ENCODE measurements at regions not wholly inside any gene's neighbourhood (a gene's known extent, or its start where the extent isn't known, plus 50 kb on each side); places are given as distances from the start of the nearest gene placed in this dataset.

DNA sequence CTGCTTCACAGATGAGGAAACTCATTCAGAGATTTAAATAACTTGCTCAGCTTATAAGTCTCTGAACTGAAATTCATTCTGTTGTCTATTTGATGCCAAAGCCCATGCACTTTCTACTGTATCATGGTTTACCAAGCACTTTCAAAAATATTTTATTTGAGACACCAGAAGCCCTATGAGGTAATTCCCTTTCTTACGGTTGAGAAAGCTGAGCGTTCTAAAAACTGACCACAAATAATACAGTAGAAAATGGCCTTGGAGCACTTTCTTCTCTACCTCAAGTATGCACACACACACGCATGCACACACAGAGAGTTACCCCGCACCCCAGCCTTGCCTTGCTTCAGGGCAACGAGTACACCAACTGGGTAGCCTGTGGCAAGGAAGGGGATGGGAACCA is 228.5 kb downstream of the RFC3 start:
- no peak for DNase-seq

DNA sequence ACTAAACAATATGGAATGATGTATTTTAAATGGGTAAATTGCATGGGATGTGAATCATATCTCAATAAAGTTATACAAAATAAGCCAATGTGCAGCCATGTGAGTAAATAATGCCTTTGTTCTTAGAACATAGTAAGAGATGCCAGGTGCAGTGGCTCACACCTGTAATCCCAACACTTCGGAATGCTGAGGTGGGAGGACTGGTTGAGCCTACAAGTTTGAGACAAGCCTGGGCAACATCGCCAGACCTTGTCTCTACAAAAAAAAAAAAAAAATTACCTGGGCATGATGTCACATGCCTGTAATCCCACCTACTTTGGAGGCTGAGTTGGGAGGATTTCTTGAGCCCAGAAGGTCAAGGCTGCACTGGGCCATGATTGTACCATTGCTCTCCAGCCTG is 230.7 kb downstream of the RFC3 start:
- DNase-seq: no peak

DNA sequence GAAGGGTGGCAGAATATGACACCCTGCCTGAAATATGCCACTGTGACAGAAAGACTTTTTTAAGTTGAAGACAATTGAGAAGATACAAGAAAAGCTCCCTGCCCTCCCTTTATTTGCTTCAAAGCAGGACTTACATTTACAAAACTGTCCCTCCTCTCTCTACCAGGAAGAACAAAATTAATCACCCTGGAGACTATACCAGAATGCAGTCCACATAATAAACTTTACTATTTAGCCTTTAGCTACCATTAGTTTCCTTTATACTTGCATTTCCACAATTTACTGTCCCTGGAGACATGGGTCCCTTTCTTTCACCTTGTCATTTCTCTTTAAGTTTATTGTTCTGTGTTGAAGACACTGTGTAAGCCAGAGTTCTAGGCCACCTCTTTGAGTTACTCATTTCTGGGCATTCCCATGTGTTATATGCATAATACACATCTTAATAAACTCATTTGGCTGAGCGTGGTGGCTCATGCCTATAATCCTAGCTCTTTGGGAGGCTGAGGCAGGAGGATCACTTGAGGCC is 238.8 kb downstream of the RFC3 start:
- DNase-seq: no peak

DNA sequence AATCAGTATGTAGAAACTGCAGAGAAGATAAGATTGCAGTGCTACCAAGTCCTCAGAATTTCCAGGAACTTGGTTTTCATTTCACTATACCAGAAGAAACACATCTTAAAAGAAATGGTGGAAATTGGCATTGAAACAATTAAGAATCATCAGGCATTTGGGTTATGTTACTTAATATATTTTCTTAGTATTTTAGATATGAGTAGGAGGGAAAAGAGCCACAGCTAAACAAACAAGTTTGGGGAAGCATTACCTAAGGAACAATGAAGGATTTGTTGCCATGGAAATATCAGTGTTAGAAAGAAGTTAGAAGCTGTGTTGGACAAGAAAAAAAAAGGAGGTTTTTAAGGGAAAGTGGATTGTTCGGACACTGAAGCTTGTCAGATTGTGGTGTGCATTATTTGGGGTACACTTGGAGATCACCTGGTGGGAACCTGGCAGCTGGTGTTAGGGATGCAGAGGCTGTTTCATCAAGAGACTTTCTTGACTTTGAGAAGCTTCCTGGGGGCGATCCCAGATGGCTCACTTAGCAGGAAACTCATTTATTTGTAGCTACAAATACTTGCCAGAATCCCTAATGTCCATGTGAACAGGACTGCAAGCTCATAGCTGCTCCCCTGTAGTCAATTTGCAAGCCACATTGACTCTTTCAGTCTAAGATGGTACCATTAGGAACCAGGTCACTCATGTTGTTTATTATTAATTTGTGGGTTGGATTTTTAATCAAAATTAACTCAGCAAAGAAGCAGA is 246.7 kb downstream of the RFC3 start:
- DNase-seq: no peak

DNA sequence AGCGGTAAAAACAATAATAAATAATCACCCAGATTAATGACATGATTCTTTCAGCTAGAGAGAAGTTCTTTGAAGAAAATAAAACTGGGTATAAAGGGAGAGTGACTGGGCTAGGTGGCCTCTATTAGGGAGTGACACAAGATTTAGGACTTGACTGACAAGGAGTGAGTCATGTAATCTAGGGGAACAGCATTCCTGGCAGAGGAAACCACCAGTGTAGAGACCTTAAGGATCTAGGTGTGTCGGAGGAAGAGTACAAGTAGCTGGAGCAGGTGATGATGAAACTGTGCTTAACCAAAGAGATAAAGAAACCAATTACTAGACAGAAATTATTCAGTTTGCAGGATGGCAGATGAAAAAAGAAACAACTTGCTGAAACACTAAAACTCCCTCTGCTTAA is 248.0 kb downstream of the RFC3 start:
- no peak for DNase-seq

DNA sequence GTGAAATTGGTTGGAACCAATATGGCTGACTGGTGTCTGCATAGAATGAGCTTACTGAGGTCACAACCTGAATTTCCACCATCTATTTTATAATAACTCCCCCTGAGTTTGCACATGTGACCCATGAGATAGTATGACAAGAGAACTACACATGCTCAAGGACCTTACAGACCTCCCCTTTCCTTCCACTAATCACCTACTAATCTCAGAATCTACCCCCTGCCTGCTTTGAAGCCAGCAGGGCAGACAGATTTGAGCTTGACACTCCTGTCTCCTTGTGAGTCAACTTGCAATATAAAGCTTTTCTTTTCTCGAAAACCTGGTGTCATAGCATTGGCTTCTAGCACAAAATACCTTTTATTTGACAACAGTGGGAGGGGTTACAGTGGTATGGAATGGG is 248.4 kb downstream of the RFC3 start:
- no peak for DNase-seq

DNA sequence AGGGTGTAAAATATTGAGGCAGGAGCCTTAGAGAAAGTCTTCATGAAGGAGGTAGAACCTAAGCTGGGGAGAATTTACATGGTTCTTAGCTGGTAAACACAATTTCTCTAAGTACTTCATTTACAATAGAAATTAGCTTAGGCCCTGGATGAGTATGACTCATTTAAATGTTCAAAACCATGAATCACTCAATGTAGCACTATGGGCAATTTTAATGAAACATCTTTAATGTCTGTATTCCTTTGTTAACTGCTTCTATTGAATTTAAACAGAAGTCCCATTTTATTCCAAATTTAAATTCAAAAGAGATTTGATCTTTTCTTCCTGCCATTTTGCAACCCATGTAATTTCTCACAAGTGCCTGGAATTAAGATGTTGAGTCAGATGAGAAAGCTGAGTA is 252.1 kb downstream of the RFC3 start:
- DNase-seq: no peak

DNA sequence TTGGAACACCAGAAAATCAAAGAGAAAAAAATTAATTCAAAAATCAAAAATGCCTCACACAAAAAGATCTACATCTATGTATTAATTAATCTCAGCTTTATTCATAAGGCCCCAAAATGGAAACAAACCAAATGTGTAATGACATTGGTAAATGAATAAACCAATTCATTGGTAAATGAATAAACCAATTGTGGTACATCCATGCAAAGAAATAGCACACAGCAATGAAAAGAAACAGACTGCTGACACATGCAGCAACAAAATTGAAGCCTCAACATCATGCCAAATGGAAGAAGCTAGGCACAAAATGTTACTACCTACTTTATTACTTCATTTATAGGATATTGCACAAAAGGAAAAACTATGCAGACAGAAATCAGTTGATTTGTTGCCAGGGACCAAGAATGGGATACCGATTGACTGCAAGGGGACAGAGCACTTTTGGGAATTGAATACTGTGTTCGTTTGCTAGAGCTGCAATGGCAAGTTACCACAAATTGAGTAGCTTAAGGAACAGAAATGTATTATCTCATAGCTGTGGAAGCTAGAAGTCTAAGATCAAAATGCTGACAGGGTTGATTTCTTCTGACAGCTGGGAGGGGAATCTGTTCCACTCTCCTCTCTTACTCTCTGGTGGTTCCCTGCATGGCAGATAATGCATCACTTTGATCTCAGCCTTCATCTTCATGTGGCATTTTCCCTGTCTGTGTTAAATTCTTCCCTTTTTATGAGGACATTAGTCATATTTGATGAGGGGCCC is 252.8 kb downstream of the RFC3 start:
- no peak for DNase-seq

DNA sequence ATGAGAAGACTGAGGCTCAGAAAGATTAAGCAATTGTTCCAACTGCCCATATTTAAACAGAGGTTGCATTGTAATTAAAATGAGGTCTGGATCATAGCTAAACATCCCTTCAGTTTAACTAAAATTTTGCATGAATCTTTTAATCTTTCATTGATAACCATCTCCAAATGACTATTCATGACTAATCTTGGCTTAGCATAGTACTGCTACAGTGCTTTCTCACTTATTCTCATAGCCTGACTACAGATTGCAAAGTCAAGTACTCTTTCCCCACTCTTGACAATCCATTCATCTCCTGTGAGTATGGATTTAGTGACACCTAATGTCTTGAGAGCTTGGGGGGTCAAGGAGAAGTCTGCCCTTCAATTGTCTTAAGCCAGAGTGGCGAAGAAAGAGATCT is 258.4 kb downstream of the RFC3 start:
- DNase-seq: no peak

DNA sequence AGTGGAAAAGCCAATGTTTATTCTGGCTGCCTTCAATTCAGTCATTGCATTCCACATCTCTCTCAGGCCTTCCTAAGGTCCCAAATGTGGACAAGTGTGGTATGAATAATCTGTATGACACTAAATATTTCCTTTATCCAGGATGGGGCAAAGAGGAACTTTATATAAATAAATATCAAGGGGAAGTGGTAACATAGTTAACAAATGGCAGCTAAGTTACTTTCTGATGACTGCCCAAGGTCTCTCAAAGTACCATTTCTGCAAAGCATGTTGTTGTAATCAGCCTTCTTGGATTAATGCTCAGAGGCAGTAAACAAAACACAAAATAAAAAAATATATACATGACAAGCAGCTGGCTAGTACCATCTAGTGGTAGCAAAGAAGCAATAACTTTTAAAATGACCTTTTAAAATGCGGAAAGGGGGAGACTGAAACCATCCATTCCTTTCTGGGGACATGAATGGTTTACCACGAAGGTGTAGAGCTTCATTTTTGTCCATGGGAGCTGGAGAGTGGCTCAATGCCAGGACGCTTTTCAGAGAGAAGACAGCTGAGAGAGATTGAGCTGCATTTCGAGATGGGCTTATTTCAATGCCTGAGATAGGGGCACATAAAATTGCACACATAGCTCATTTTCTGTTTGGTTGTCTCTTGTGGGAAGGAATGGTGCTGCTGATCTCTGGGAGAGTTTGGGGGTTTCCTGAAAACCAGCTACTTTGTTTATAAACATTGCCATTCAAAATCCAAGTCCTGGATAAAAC is 259.2 kb downstream of the RFC3 start:
- DNase-seq: no peak

DNA sequence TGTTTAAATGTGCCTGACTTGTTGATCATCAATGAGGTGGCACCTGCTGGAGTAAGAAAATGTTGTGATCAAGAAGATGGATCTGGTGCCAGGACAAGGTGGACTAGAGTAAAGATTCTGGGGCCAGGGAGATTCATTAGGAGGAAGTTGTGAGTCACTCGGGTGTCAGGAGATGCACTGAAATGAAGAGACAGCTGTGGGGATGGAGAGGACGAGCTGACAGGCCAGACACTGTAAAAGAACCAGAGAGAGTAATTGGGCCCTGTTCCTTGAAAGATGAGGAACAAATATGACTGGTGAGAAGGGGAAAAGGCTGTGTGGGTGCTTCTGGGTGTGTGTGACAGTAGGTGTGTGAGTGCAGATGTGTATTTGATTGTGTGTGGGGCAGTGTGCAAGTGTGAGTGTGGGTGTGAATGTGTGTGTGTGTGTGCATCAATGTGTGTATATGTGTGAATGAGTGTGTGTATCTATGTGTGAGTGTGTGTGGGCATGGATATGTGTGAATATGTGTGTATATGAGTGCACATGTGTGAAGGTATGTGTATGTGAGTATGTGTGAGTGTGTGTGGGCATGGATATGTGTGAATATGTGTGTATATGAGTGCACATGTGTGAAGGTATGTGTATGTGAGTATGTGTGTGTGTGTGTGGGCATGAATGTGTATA is 260.5 kb downstream of the RFC3 start:
- DNase-seq: no peak

DNA sequence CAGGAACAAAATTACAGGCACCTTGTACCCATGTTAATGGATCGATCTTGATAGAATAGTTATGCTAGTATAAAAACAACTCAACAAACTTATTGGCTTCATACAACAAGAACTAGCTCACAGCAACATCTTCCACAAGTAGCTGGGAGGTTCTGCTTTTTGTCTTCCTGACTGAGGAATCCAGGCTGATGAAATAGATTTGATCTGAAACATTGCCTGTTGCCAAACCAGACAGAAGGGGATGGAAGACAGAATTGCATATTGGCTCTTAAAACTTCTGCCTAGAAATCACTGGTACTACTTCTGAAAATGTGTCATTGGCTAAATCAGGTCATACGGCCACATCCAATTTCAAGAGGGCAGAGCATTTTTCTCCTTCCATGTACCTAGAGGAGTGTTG is 267.3 kb downstream of the RFC3 start:
- no peak for DNase-seq

DNA sequence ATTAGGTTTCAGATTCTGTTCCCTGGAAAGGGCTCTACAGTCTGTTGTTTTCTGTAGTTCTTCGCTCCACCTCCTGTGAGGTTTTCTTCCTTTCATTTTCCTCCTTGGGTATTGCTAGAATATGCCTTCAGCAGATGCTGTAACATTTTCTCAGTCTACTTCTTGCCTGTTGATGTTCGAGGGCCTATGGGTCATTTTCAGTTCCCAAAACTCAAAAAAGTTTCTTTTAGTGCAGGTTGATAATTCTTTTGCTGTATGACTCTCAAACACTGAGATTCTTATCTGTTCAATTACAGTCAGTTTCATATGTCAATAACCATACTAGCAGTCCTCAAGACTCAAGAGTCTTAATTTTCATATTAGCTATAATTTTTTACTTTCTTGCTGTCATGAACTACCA is 268.3 kb downstream of the RFC3 start:
- no peak for DNase-seq

DNA sequence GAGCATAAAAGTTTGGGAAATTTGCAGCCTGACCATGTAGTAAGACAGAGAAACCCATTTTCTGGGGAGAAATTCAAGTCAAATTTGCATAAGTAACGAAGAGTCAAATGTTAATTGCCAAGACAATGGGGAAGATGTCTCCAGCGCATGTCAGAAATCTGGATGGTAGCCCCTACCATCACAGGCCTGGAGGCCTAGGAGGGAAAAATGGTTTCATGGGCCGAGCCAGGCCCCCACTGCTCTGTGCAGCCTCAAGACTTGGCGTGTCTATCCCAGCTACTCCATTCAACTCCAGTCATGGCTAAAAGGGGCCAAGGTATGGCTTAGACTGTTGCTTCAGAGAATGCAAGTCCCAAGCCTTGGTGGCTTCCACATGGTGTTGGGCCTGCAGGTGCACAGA is 269.8 kb downstream of the RFC3 start:
- no peak for DNase-seq

DNA sequence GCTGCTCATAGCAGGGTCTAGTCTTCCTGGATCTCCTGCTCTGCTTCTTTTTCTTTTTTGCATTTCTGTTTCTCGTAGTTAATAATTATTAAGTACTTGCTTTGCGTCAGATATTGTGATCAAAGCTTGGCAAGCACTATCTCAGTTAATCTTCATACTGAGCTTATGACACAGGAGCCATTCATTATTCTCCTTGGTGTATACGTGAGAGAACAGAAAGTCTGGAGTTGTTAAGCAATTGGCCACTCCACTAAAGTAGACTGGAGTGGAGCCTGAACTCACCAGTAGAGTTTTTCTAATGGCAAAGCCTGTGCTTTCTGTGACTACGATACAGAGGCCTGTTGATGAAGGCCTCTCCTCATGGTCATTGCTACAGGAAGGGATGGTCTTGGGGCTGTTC is 285.9 kb downstream of the RFC3 start:
- no peak for DNase-seq

DNA sequence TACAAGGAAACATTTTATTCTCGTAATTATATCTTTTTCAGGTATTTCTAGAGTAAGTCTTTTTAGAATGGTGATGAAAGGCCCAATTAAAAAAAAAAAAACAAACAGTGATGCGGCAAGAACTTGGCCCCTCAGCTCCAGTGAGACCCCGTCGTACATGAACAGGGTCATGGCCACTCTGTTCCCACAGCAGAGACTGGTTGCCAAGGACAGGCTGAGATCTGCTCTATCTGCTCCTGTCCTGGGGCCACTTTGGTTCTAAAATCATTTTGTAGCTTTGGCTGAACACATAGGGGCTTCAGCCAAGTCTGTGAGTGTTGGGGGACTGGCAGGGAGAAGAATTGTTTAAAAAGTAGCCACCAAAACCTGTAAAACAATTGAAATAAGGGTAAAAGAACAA is 286.9 kb downstream of the RFC3 start:
- DNase-seq: no peak

DNA sequence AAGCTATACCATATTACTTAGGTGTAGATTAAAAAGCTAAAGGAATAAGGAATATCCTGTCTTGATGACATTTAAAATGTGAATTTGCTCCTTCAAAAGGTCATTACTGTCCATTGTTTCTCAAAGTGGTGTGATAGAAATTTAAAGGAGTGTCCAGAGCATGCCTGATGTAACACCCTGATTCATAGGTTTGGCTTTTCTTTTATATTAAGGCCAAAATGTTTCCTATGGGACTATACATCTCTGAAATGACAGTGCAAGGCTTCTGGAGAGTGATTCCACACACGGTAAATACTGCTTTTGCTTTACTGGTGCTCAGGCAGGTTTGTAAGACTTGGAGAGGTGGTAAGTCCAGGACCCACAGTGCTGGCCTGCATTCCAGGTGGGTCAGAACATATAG is 289.9 kb downstream of the RFC3 start:
- no peak for DNase-seq

DNA sequence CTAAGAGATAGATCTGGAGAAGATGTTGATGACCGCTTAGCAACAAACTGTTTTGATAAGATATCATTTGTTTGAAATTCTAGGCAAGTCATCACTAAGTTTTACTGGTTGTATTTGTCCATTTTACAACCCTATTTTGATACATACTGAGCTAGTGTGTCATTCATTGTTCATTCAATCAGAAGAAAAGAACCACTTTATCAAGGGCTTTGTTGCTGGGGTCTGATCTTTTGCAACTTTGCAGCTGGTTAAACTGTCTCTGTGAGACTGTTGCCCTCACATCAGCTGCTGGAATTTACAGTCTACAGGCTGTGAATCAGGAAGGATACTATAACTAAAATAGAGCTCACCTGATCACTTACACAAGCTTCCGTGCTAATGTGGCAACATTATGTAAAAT is 290.5 kb downstream of the RFC3 start:
- DNase-seq: no peak

DNA sequence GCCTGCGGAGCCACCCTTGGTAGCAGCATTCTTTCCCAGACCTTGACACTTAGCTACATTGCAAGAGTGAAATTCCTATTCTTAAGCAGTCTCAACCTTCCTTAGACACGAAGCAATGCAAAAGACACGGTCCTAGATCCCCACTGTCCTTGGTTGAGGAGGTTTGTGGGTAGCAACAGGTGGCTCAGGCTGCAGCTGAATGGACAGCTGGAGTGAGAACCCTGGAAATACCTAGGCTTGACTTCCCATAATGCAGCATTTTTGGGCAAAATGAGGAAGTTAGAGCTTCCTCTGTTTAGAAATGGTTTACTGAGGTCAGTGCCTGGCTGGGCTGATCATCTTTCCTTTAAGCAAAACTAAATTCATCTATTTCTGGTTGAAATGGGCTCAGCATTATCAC is 296.6 kb downstream of the RFC3 start:
- DNase-seq: no peak

DNA sequence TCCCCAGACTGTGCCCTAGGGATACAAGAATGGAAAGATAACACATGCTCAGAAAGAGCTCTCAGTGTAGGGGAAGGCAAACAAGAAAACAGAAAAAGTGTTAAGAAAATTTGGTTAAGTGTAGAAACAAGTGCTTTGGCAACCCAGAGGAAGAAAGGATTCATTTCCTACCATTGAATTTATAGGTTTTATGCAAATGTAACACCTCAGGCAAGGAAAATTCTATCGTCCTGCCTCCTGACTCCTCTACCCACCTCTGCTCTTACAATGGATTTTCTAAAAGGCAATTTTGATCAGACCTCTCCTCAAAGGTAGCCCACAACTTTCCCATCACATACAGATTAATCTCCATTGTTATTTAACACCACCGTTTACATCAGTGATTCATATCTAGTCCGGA is 298.7 kb downstream of the RFC3 start:
- DNase-seq: no peak

DNA sequence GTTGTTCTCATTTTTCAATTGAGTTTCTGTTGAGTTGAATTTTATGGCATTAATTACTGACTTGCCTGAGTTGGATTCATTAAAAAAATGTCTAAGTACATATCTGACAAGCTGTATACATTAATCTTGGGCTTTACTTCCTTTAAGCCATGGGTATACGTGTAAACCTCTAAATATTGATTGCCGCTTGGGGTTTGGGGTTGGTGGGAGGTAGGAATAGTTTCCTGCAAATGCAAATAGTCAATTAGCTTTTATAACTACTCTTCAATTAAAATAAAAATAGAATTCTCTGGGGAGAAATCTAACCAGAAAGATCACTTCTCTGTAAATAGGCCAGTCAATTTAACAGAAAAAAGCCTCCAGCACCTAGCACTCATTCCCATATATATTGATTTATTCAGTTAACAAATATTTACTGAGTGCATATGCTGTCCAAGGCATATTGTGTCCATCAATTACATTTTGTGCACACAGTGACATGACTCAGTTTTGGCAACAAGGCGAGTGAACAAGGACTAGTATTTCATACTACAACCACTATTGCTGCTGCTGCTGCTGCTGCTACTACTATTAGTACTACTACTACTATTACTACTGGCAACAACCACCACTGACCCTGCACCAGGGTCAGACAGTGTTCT is 306.8 kb downstream of the RFC3 start:
- no peak for DNase-seq

DNA sequence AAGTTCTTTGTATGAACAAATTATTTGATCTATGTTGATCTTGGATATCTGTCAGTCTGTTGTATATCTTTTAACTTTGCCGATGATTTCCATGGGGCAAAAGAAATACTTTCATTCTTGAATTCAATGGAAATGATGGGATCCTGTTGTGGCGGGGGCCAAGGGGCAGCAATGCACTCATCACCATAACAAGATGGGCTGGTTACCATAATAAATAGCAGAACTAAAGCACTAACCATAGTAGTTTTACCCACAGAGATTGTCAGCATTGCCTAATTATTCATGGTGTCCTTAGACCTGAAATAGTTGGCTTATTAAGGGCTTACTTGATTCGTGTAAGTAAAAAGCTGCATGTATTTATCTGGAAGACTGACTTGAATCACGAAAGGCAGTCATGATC is 309.6 kb downstream of the RFC3 start:
- DNase-seq: no peak

DNA sequence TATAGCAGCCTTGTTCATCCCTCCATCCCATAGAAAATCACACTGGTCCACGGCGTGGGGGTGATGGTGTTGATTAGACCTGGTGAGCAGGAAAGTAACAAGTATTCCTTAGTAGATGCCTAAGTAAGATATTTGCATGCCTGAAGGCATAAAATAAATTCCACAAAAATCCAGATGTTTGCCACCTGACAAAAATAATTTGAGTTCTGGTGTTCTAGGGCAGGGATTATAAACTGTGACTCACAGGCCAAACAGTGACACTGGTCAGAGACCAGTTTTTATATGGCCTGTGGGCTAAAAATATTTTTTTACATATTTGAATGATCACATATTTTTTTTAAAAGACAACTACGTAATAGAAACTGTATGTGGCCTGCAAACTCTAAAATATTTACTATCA is 310.7 kb downstream of the RFC3 start:
- DNase-seq: no peak
